DMS153 treated with DMSO at 0.1 percent for 48 hours (cell line): ENCODE measurements at regions not wholly inside any gene's neighbourhood (a gene's known extent, or its start where the extent isn't known, plus 50 kb on each side); places are given as distances from the start of the nearest gene placed in this dataset.

Experiments used
- DNase-seq: peaks from one replicate; lab custom pipeline; 2025; ENCODE audit not compliant: unreplicated experiment; lab: John Stamatoyannopoulos, UW

DNA sequence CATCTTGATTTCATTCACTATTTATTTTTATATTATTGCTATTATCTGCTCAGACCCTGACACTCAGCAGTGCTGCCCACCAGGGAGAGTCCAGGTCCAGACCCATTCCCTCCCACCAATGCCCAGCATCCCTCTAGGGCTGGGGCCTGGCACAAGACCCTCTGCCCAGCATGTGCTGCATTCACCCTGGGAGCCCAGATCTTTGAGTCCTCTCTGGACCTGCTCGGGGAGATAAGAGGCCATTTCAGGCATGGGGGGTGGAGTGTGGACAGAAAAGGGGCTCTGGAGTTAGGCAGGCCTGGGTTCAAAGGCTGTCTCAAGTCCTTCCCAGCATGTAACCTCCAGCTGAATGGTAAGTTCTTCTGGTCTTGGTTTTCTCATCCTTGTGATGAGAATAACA is 209.6 kb downstream of the CYP26B1 start:
- no peak for DNase-seq

DNA sequence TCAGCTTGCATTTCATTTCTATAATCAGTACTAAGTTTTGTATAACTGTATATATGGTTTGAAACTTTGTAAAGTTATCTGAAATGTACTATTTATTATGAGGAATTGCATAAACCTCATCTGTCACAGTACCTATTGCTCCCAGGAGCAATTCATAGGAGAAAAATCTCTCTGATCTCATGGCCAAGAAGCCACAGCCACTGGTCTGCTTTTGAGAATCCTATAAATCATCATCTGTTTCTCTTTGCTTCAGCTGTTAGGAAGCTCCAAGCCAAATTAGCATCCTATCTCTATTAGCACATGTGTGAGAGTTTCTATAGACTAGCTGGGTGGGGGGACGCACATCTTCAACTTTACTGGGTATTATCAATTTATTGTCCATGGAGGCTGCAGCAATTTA is 210.3 kb downstream of the CYP26B1 start:
- no peak for DNase-seq

DNA sequence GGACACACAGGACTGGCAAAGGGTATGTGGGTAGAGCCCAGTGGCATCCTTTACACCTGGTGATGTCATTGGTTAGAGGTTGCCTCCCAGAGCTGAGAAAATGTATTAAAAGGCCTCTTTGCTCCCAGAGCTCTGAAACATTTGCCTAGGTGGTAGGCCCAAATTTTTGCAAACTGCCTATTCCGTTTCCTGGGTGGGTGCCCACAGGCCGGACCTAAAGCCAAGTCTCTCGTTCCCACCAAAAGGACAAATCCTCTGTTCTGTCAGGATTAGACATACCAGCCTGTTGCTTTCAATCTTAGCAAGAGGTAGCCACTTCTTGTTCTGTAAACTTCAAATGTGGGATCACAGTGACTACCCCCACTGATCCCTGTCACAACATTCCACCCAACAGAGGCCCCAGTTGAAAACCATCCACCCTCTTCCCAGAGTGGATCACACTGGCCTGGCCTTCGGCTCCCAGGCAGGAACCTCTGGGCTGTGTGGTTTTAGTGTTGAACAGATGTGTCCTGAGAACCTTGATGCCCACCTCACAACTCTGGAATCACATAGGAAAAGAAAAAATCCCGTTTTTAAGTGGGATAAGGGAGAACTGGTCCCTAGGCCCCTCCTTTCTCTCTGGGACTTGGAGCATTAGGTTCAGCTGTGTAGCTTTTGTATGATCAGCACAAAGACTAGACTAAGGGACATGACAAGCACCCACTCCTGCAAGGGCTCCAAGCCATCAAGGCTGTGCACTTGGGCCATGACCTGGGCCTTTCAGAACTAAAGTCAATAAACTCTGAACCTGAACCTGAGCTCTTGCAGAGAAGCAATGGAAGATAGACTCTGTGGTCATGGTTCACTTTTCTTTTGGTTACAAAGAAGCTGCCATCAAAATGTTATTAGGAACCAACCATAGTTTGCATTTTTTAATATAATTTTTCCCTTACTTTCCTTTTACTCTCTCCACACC is 211.3 kb downstream of the CYP26B1 start:
- no peak for DNase-seq

DNA sequence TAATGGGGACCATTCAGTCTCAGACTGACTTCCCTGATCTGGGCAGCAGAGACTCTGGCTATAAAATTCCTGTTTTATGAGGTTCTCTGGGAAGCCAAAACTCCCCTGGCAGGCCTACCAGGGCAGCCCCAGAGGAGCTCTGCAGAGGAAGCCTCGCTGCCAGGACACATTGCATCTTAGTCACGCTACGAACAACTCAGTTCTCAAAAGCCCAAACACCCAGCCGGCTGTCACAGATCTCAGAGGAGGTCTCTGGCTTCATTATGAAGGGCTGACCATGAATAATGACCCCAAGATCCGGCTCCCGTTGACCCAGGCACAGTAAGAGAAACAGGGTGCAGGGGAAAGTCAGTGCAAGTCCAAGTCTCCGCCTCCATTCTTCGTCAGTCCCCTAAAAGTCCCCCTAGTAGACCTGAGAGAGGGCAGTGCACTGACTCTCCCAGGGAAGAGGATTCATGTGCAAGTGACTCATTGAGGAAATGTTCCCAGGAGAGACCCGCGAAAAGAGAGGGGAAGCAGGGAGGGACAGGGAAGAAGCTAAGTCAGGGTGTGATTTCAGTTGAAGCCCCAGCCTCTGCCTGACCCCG is 212.3 kb downstream of the CYP26B1 start:
- DNase-seq: no peak

DNA sequence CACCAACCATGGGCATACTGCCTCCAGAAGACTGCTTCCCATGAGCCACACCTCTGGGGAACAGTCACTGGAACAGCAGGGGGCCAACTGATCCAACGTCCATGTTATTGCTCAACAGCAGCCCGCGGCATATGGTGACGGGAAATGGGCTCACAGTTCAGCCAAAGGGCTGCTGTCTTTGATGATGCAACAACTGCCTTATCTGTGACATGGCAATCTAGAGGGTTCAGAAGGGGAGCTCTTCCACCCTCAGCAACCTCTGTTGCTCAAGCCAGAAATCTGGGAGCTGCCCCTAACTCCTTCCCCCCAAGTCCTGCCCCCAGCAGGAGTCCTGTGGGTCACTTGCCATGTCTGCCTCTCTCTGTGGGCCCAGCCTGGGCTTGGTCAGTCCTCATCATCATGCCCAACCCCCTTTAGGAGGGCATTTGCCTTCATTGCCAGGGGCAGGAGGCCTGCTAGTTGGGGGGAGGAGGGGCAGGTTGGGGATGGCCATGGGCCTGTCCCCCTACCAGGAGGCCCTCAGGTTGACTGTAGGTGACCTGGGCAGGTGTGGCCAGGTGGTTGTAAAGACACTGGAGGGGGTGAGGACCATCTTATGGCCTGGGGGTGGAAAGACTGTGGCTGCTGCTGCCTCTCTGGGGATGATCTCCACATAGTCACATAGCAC is 212.9 kb downstream of the CYP26B1 start:
- no peak for DNase-seq

DNA sequence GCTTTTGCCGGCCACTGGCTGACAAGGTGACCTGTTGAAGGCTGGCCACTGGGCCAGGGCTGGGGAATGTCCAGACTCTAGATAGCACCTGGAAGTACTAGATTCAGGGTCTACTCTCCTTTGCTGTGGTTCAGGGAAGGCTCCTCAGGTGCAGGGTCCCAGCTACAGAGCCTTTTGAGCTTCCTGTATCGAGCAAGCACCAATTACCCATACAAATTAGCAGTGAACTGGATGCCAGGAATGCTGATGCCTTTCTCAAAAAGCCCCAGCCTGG is 213.4 kb downstream of the CYP26B1 start:
- DNase-seq: no peak

DNA sequence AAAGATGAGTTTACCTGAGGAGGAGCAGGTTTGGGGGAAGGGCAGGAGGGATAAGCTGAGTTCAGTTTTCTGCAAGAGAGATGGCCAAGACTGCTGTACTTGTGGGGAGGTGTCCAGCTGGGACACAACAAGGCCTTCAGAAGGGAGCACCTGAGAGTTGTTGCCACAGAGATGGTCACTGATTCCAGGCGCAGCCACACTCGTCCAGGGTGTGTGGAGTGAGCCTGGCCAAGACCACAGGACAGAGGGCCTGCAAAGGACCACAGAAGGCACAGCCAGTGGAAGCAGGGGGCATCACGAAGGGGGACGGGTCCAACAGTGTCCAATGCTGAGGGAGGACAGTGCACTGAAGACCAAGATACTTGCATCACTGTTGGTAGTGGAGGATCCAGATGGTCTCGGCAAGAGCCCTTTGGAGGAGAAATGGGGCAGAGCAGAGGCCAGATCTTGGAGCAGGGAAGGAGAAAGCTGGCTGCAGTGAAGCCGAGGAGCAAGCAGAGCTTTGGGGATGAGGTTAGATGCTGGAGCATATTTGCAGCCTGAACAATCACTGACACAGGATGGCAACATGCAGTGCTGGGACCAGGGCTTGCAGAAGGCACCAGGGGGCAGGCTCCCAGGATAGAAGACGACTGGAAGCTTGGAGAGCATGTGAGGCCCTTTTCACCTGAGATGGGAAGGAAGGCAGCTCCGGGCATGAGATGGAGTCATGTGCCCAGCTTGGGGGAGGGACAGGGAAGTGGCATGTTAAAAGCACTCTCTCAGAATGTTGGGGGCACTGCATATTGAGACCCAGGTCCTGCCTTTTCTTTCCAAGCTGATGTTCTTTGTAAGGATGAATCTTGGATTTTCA is 214.0 kb downstream of the CYP26B1 start:
- DNase-seq: no peak

DNA sequence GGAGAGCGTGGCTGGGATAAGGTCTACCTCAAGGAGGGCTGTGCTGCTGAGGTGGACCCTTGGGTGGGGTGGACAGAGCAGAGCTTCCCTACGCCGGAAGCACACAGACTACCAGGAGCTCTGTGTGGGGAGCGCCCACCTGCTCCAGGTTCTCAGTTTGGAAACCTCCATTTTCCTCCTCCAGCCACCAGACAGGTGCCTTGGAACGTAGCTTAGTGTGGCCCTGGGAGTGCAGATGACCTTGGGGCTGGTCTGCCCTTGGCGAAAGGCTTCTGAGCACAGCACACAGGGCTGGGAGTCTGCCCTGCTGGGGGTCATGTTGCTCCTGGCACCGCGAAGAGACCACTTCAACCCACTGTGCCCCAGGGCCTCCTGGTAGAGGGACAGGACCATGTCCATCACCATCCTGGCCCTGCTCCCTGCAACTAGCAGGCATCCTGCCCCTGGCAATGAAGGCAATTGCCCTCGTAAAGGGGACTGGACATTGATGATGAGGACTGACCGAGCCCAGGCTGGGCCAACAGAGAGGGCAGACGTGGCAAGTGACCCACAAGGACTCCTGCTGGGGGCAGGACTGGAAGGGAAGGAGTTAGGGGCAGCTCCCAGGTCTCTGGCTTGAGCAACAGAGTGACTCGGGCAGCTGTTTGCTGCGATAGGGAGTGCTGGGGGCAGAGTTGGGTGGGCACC is 214.7 kb downstream of the CYP26B1 start:
- DNase-seq: no peak

DNA sequence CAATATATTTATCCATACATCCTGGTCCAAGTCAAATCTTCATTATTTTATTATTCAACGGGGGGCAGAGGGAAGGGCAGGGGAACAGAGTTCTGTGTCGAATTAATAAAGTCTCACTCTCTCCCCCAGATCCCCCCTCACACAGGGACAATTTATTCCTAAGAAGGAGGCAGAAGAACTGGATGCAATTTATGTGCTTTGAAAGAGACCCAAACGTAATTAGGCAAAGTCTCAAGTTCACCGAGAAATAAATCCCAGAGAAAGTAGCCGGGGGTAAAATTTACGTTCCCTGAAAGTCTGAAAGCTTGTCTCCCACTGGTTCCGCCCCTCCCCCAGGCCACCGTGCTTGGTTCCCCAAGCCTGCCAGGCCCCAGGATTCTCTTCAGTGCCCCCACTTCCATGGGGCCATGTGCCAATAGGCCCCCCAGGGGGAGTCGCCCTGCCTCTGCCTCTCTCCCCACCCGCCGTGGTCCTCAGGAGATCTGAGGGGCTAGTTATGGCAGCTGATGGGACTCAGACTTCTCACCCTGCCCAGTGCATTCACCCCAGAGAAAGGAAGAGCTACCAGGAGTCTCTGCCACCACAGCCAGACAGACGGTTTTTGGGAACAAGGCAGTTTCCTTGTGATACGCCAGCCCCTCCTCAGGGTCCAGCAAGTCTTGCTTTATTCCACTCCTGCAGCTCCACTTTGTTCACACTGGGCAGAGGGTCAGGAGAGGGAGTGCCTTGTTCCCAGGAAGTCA is 215.5 kb downstream of the CYP26B1 start:
- no peak for DNase-seq

DNA sequence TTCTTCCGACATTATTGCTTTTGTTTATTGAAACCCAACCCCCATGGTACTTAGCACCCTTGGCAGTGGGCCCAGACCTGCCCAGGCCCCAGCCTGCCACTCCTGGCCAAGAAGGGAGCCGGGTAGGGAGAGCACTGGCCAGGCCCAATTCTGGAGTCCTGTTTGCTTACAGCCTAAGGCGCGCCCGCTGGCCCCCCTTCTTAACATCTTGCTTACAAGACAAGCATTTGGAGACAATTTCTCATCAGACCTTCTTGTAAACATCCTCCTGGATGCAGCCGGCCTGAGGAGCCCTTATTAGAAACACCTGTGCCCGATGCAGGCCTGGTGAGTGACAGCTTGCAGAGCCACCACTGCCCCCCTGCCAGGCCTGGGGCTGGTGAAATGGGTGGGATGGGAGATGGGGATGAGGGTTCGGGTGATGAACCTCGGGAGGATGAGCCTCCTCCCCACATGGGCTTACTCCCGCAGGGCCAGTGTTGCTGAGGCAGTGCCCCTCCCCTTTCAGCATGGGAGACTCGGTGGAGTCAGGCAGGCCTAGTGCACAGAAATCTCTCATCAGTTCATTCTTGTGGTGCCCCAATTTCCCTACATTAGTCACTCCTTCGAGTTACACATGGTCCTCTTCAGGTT is 217.5 kb downstream of the CYP26B1 start:
- DNase-seq: peak; percentile 77

DNA sequence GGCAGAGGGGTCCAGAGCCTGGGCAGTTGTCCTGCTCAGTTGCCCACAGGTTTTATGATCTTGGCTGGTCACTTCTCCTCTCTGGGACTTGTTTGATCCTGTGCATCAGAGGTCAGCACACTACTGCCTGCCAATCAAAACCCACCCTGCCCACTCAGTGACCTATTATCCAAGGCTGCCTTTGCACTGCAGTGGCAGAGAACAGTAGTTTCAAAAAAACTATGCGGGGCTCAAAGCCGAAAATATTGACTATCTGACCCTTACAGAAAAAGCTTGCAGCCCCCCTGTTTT is 218.2 kb downstream of the CYP26B1 start:
- DNase-seq: no peak

DNA sequence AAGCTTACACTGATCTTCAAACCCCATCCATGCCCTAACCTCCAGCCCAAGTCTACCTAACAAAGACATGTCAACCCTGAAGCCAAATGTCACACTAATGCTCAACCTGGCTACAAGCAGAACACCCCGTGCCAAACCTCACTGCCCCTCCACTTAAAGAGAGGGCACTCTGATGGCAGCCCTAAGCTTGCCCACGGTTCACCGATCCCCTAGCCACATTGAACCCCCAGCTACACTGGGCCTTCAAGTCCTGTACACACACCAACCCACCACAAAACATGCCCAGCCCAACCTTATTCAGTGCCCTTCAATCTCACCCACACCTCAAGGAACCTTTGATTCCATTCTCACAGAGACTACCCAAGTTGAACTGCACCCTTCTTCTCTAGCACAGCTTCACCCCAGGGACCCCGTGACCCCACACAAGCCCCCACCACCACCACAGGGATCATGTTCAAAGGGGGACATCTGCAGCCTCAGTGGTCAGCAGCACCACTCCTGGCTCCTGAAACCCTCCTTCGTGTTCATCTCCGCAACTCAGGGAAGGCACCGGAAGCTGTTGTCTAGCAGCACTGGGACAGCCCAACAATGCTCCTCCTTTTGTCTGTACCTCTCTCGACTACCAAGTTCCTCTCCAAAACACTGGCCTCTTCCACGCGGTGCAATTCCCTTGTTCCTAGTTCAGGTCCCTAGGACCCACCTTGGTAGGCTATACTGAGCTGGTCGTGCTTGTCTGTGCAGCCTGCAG is 218.8 kb downstream of the CYP26B1 start:
- no peak for DNase-seq

DNA sequence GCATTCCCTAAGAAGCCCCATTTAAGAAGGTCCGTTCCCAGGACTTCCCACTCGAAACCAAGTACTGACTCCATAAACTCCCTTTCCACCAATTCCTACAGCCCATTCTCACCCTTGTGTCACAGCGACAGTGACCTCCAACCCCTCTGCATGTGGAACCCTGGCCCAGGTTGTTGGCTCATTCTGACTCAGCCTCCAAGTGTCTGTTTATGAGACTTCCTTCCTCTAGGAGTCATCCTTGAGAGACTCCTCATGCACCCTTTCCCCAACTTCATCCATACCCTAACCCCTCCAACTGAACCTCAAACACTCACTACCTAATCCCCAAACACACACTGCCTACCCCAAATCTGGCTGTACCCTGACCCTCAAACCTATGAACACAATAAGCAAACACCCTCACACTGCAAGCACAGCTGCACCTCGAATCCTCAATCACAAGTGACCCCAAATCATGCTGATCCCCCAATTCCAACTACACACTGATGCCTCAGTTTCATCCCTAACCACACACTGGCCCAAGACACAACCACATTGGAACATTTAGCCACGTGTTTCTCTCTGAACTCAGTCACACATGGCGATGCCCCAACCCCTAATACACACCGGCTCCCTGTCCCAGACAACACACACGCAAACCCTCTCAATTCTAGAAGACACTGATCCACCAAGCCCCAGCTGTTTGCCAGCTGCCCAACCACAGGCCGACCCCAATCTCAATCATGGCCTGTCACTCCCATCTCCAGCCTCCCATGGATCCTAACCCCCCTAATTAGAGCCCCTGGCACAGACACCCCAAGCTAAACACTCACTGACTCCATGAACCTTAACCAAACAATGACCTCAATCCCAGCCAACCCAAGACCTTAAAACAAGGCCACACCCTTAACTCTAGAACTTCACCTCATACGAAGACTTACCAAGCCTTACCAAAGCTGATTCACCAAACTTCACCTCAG is 219.6 kb downstream of the CYP26B1 start:
- no peak for DNase-seq

DNA sequence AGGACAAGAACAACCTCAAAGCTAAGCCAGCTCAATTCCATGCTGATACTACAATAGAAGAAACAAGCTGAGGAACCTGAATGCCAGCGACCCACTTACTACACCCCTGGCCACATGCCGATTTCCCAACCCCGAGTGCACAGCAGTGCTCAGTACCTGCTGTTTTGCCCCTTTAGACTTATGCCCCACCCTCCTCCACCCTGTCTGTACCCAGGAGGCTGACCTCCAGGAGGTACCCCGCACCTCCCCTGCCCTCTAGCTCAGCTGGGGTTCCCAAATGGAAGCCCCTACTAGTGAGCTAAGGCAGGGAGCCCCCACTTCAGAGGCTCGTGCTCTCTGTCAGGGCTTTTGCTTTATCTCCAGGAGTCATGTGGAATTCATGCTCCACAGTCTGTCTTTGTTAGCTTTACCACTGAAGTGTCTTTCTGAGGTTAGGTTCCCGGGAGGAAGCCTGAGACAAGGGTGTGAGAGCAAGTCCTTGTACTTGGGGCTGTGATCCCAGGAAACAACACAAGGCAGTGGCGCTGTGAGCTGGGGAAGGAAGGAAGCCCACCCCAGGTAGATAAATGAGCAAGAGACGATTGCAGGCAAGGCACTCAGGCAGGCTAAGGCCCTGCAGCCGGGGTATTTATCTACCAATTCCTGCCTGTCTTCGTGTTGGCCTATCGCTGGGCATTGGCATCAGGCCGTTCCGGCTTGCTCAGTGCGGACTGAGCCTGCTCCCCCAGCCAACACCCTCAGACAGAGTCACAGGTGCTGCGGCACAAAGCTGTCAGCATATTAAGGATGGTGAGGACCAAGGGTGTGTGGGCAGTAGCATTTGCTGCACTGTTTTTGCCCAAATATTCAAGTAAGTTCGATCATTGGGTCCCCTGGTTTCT is 220.5 kb downstream of the CYP26B1 start:
- no peak for DNase-seq

DNA sequence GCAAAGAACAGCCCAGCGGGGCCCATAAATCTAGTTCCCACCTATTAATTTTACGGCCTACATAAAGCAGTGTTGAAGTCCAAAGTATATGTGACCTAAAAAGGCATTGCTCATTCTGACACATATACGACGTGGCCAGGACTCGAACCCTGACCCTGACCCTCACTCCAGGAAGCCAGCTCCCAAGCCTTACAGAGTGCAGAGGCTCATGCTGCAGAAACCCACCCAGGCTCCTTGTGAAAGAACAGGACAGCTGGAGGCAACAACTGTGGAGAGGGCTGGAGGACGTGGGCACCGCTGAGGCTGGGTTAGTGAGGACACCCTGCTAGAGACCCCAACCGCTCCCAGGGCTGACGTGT is 221.6 kb downstream of the CYP26B1 start:
- no peak for DNase-seq

DNA sequence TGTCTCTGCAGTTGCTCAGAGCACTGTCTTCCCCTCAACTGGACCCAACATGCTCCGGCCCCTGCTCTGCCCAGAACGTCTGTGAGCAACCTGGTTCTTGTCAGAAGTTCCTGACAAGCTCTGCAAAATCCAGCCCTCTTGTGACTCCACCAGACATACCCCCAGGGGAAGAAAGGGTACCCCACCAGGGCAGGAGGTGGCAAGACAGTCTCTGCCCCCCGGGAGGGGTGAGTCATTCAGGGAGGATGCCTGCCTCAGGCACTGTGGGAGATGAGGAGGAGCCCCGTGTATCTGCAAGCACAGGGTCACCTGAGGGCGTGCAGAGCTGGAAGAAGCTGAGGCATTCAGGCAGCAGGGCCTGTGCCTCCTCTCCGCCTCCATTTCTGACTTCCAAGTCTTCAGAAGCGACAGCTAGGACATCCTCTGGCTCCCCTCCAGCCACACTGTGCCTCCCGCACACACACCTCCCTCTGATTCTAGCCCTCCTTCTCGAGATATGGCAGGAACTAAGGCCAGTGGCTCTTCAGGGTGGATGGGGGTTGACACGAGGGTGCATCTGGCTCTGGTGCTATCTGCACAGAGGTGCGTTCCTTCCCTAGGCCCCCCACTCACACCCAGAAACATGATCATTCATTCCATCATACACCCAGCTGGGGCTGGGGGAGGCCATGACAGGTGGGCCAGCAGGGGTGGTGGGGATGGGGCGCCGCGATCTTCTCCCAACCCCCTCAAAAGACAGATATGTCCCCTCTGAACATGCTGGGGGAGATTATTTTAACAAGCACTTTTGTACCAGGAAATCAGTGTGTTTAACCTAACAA is 222.2 kb downstream of the CYP26B1 start:
- DNase-seq: no peak
